ENCODE measurements at regions not wholly inside any gene's neighbourhood (a gene's known extent, or its start where the extent isn't known, plus 50 kb on each side); places are given as distances from the start of the nearest gene placed in this dataset.

DNA sequence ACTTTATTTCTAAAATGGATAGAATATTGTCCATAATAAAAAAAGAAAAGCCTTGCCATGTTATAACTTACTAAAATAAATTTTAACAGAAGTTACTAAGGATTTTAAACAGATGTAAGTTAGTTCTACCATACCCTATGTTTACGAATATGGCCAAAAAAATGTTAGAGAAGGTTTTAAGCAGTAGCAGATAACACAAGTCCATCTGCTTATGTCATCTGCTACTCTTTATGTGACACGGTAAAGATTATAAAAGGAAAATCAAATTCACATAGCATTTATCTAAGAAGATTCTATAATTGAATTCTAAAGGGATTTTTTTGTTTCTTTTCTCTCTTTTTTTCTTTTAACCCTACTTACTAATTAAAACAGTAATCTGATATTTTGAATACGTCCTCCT, 114.2 kb upstream of the MIR17HG start:
- no peak for TF ChIP-seq POLR2AphosphoS5 (IDR thresholded peaks at IDR 0.05; ENCODE audit: insufficient read depth in 1 of 2, low read depth in 1 of 2)
- TF ChIP-seq, protein P1, sequence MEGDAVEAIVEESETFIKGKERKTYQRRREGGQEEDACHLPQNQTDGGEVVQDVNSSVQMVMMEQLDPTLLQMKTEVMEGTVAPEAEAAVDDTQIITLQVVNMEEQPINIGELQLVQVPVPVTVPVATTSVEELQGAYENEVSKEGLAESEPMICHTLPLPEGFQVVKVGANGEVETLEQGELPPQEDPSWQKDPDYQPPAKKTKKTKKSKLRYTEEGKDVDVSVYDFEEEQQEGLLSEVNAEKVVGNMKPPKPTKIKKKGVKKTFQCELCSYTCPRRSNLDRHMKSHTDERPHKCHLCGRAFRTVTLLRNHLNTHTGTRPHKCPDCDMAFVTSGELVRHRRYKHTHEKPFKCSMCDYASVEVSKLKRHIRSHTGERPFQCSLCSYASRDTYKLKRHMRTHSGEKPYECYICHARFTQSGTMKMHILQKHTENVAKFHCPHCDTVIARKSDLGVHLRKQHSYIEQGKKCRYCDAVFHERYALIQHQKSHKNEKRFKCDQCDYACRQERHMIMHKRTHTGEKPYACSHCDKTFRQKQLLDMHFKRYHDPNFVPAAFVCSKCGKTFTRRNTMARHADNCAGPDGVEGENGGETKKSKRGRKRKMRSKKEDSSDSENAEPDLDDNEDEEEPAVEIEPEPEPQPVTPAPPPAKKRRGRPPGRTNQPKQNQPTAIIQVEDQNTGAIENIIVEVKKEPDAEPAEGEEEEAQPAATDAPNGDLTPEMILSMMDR (IDR thresholded peaks at IDR 0.05): no peak

Measured in vagina (tissue), 2 donors.